Fibroblast of pulmonary artery (primary cell): ENCODE measurements at regions not wholly inside any gene's neighbourhood (a gene's known extent, or its start where the extent isn't known, plus 50 kb on each side); places are given as distances from the start of the nearest gene placed in this dataset.

Source experiments
- DNase-seq: peaks from one replicate; pipeline ENCODE4 v3.0.0-alpha.2; 2010; ENCODE audit warnings: low read depth
- H3K4me3 ChIP-seq: replicated peaks from 2 replicates; pipeline ENCODE4 v1.5.1; 2011; ENCODE audit warnings: low read depth, mild to moderate bottlenecking, control low read depth, low read length, moderate library complexity
- TF ChIP-seq, protein P1 (sequence below): IDR thresholded peaks from 2 replicates; pipeline ENCODE4 v1.5.1; 2011; ENCODE audit warnings: mild to moderate bottlenecking, control low read depth, low read length, inconsistent platforms; ENCODE audit errors: missing control alignments

- DNase-seq = no peak
- H3K4me3 ChIP-seq = no peak overlapping the region
- TF ChIP-seq, protein P1, sequence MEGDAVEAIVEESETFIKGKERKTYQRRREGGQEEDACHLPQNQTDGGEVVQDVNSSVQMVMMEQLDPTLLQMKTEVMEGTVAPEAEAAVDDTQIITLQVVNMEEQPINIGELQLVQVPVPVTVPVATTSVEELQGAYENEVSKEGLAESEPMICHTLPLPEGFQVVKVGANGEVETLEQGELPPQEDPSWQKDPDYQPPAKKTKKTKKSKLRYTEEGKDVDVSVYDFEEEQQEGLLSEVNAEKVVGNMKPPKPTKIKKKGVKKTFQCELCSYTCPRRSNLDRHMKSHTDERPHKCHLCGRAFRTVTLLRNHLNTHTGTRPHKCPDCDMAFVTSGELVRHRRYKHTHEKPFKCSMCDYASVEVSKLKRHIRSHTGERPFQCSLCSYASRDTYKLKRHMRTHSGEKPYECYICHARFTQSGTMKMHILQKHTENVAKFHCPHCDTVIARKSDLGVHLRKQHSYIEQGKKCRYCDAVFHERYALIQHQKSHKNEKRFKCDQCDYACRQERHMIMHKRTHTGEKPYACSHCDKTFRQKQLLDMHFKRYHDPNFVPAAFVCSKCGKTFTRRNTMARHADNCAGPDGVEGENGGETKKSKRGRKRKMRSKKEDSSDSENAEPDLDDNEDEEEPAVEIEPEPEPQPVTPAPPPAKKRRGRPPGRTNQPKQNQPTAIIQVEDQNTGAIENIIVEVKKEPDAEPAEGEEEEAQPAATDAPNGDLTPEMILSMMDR = no peak
Measured at GRCh38 chr6:147787417-147787816, 278.9 kb downstream of the SAMD5 start.

- no peak overlapping the region for H3K4me3 ChIP-seq
- no peak for DNase-seq
- TF ChIP-seq, protein P1 = no peak
Measured at GRCh38 chr6:147789430-147789947, 281.0 kb downstream of the SAMD5 start.

DNA sequence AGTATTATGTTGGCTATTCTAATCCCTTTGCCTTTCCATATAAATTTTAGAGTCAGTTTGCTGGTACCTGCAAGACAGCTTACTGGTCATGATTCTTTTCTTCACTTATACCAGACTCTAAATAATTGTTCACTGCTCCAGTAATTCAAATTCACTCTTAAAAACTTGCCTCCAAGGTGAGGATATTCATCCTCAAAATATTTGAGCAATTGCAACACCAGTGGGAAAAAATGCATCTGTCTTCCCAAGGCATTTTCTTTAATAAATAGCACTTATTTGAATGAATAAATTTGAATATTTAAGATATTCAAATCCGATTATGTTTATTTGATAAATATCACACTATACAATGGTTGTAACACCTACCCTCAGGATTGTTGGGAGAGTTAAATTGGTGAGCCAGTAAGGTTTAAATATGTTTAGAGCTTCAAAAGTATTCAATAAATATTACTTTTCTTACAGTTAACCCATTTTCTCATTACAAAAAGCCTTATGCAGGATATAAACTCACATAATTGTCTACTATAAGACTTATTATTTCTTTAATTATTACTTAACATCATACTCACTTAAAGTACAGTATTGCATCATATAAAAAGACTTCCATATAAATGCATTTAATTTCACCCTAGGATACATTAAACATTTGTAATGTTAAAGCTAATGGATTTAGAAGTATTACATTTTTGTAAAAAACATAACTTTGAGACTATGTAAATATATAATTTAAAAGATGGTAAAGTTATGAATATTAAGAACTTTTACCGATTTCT, 285.6 kb downstream of the SAMD5 start:
- DNase-seq = no peak
- no peak overlapping the region for H3K4me3 ChIP-seq
- TF ChIP-seq, protein P1 = no peak

DNA sequence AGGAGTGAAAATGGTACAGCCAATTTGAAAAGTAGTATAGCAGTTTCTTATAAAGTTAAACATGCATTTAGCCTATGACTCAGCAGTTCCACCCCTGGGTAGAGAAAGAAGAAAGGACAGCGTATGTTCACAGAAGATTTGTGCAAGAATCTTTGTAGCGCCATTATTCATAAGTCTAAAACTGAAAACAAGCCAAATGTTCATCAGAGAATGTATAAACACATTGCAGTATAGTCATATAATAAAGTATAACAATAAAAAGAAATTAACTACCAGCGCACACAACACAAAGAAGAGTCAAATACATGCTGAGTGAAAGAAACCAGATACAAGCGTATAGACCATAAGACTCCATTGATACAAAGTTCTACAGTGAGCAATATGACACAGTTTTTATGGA, 294.0 kb downstream of the SAMD5 start:
- H3K4me3 ChIP-seq = no peak overlapping the region
- DNase-seq = no peak
- TF ChIP-seq, protein P1 = no peak

DNA sequence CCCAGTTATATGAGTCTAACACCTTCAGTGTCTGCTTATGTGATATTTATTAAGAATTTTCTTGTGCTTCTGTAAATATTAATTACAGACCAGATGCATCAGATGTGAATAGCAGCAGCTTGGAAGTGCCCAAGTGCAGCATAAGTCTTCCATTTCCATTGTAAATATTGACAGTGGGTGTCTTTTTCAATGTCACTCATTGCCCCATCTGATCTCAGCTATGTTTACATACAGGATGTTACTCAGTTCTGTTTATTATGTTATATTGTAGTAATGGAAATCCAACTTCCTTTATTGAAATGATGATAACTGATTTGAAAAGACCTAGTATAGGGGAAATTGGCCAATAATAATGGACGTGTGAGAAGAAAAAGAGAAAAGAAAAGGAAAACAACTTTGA, 296.7 kb downstream of the SAMD5 start:
- TF ChIP-seq, protein P1 = no peak
- H3K4me3 ChIP-seq = no peak overlapping the region

GRCh38 chr6:147806697-147807096, 298.2 kb downstream of the SAMD5 start:
- TF ChIP-seq, protein P1 = no peak
- DNase-seq = no peak
- H3K4me3 ChIP-seq = no peak overlapping the region

More for the DNA sequence above, 296.7 kb downstream of the SAMD5 start:
- no peak for DNase-seq

GRCh38 chr6:147808640-147809039, 300.1 kb downstream of the SAMD5 start:
- TF ChIP-seq, protein P1 = no peak
- no peak overlapping the region for H3K4me3 ChIP-seq
- DNase-seq = no peak
